ENCODE measurements at regions not wholly inside any gene's neighbourhood (a gene's known extent, or its start where the extent isn't known, plus 50 kb on each side); places are given as distances from the start of the nearest gene placed in this dataset.

DNA sequence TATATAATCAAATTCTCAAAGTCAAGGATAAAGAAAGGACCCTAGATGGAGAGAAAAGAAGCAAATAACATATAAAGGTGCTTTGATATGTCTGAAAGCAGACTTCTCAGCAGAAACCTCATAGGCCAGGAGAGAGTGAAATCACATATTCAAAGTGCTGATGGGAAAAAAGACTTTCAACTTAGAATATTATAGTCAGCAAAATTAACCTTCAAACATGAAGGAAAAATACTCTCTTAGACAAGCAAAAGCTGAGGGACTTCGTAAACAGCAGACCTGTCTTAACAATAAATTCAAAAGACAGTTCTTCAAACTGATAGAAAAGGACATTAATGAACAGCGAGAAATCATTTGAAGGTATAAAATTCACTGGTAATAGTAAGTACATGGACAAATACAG, 107.2 kb upstream of the KCNH7 start:
- H3K27me3 ChIP-seq, result no peaks in the 10 kb centered on the region
- no peaks in the 10 kb centered on the region for H3K36me3 ChIP-seq
- H3K9me3 ChIP-seq (ENCODE audit: low read depth), result no peaks in the 10 kb centered on the region
- no peak for DNase-seq (ENCODE audit: low read depth in 1 of 2, low spot score in 1 of 2)
- no peaks in the 10 kb centered on the region for H3K4me1 ChIP-seq (ENCODE audit: low read depth)
- TF ChIP-seq, protein P1, sequence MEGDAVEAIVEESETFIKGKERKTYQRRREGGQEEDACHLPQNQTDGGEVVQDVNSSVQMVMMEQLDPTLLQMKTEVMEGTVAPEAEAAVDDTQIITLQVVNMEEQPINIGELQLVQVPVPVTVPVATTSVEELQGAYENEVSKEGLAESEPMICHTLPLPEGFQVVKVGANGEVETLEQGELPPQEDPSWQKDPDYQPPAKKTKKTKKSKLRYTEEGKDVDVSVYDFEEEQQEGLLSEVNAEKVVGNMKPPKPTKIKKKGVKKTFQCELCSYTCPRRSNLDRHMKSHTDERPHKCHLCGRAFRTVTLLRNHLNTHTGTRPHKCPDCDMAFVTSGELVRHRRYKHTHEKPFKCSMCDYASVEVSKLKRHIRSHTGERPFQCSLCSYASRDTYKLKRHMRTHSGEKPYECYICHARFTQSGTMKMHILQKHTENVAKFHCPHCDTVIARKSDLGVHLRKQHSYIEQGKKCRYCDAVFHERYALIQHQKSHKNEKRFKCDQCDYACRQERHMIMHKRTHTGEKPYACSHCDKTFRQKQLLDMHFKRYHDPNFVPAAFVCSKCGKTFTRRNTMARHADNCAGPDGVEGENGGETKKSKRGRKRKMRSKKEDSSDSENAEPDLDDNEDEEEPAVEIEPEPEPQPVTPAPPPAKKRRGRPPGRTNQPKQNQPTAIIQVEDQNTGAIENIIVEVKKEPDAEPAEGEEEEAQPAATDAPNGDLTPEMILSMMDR (IDR thresholded peaks at IDR 0.05; ENCODE audit: low read depth, low read length), result no peak
- H3K4me3 ChIP-seq, result no peak overlapping the region
- H3K27ac ChIP-seq, result no peak overlapping the region

DNA sequence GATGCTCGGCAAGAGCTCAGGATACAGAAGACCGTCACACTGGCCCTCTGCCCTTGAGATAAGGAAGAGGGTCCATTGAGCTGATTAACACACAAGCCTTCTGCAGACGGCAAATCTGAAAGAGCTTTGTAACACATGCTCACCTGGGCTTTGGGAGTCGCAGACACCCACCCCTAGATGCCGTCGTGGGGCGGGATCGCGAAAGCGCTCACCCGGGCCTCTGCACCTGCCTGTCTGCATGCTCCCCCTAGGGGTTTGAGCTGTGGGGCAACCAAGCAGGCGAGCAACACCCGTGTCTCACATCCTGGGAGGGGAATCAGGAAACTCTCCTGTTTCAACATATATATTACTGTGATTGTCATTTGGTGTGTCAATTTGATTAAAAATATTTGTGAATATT, 99.8 kb upstream of the KCNH7 start:
- H3K9me3 ChIP-seq (ENCODE audit: low read depth), result peaks cover 4% of the 10 kb centered on the region
- DNase-seq (ENCODE audit: low read depth in 1 of 2, low spot score in 1 of 2), result no peak
- H3K4me3 ChIP-seq, result no peak overlapping the region
- H3K27ac ChIP-seq, result no peak overlapping the region
- H3K36me3 ChIP-seq, result no peaks in the 10 kb centered on the region
- no peaks in the 10 kb centered on the region for H3K27me3 ChIP-seq
- TF ChIP-seq, protein P1 (IDR thresholded peaks at IDR 0.05; ENCODE audit: low read depth, low read length), result no peak
- H3K4me1 ChIP-seq (ENCODE audit: low read depth), result no peaks in the 10 kb centered on the region

DNA sequence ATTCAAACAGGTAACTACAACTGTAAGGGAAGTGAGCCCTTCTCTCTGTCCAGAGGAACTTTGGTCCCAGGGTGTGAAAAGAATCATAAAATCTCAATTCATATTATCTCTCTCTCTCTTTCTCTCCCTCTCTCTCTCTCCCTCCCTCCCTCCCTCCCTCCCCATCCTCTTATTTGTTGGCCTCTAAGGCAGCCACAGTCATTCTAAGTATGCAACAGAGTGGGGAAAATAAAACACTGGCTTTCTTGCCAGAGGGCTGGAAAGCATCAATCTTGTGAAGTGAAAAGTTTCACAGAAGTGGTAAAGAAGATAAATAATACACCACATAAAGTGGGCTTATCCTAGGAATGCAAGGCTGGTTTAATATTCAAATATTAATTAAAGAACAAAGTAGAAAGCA, 95.6 kb upstream of the KCNH7 start:
- no peak overlapping the region for H3K27ac ChIP-seq
- peaks cover 4% of the 10 kb centered on the region for H3K9me3 ChIP-seq (ENCODE audit: low read depth)
- no peaks in the 10 kb centered on the region for H3K27me3 ChIP-seq
- H3K4me1 ChIP-seq (ENCODE audit: low read depth), result no peaks in the 10 kb centered on the region
- TF ChIP-seq, protein P1 (IDR thresholded peaks at IDR 0.05; ENCODE audit: low read depth, low read length), result no peak
- no peak overlapping the region for H3K4me3 ChIP-seq
- H3K36me3 ChIP-seq, result no peaks in the 10 kb centered on the region
- no peak for DNase-seq (ENCODE audit: low read depth in 1 of 2, low spot score in 1 of 2)

DNA sequence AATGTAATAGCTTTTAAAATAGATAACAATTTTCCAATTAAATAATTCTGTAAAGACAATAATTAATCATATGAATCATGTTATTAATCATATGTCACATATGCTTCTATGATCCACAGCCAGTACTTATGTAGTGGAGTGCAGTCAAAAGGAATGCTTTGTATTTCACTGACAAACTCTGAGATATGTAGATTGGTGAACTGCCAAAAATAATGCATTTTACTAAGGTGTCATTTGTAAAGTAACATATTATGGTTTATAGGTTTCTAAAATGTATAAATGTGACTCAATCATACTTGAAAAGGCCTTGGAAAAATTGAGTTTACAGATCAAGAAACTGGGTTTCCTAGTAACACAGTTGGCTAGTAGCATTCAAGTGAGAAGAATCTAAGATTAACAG, 93.8 kb upstream of the KCNH7 start:
- no peaks in the 10 kb centered on the region for H3K27me3 ChIP-seq
- TF ChIP-seq, protein P1 (IDR thresholded peaks at IDR 0.05; ENCODE audit: low read depth, low read length), result no peak

DNA sequence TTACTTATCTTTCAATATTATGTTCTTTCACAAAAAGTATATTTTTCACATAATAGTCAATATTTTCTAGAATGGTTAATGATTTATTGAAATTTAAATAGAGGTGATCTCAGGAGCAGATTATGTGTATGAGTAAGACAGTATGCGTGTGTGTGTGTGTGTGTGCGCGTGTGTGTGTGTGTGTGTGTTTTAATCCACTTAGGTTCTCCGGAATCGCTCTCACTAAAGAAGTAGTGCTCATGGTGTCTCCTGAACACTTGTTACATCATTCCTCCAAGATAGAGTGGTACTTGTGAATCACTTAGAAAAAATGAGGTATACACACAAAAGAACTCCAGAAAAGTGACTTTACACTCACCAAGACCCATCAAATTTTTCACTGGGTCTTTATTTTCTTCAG, 91.0 kb upstream of the KCNH7 start:
- Histone ChIP-seq H3K36me3 (no peaks in the 10 kb centered on the region), H3K9me3 (ENCODE audit: low read depth) (no peaks in the 10 kb centered on the region), H3K4me3 (no peak overlapping the region), H3K4me1 (ENCODE audit: low read depth) (peaks cover 7% of the 10 kb centered on the region), H3K27me3 (no peaks in the 10 kb centered on the region), H3K27ac (no peak overlapping the region)
- no peak for DNase-seq (ENCODE audit: low read depth in 1 of 2, low spot score in 1 of 2)
- TF ChIP-seq, protein P1 (IDR thresholded peaks at IDR 0.05; ENCODE audit: low read depth, low read length), result no peak

More for the DNA sequence above, 93.8 kb upstream of the KCNH7 start:
- no peak overlapping the region for H3K27ac ChIP-seq
- H3K9me3 ChIP-seq (ENCODE audit: low read depth), result peaks cover 4% of the 10 kb centered on the region
- H3K4me1 ChIP-seq (ENCODE audit: low read depth), result no peaks in the 10 kb centered on the region
- no peaks in the 10 kb centered on the region for H3K36me3 ChIP-seq
- no peak overlapping the region for H3K4me3 ChIP-seq
- no peak for DNase-seq (ENCODE audit: low read depth in 1 of 2, low spot score in 1 of 2)

DNA sequence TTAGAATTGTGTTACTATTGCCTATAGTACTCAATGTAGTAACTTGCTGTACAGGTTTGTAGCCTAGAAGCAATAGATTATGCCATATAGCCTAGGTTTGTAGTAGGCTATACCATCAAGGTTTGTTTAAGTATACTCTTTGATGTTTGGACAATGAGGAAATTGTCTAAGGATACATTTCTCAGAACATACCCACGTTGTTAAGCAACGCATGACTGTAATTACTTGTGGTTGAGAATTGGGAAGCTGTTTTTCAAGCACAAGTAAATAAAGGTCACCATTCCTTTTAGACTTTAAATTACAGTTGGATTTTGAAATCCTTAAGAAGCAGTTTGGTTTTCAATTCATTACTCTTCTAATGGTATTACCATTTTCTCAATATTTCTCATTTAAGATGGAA, 89.8 kb upstream of the KCNH7 start:
- TF ChIP-seq, protein P1 (IDR thresholded peaks at IDR 0.05; ENCODE audit: low read depth, low read length), result no peak

More for the DNA sequence above, 89.8 kb upstream of the KCNH7 start:
- Histone ChIP-seq H3K4me1 (ENCODE audit: low read depth) (peaks cover 8% of the 10 kb centered on the region), H3K27ac (no peak overlapping the region), H3K9me3 (ENCODE audit: low read depth) (no peaks in the 10 kb centered on the region), H3K4me3 (no peak overlapping the region), H3K36me3 (no peaks in the 10 kb centered on the region), H3K27me3 (no peaks in the 10 kb centered on the region)
- DNase-seq (ENCODE audit: low read depth in 1 of 2, low spot score in 1 of 2), result no peak

Data from cardiac muscle cell (in vitro differentiated cells and primary cell).